ENCODE measurements at regions not wholly inside any gene's neighbourhood (a gene's known extent, or its start where the extent isn't known, plus 50 kb on each side); places are given as distances from the start of the nearest gene placed in this dataset.
A peak's percentile ranks its signal among the peaks of the same experiment; 100 is the strongest.
"Not testable (repeated sequence)": the region's sequence is repeated elsewhere in the genome, so short reads cannot be mapped to it uniquely, and the experiment has no call there.

DNA sequence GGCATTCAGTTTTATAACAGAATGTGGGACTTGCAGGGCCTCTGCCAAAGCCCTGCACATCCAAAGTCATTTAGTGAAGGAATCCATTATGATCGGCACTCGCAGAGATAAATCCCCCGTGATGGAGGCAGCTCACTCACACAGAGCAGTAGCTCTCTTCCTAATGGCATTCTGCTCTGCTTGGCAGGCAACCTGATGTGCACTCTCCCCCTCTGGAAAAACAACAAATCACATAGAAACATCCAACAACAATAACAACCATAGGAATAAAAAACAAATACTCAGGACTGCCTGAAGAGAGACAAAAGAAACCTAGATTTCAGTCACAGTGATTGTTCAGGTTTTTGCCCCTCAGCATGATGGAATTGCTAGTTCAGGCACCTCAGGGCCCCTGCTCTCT is 59.7 kb downstream of the NAA11 start:
- DNase-seq (ENCODE audit: low read depth, low spot score): no peak
- in situ Hi-C loops (cut with HindIII; ENCODE audit: low pct_unique_long_range_greater_than_20kb, low sequenced_read_pairs): no loop called here

DNA sequence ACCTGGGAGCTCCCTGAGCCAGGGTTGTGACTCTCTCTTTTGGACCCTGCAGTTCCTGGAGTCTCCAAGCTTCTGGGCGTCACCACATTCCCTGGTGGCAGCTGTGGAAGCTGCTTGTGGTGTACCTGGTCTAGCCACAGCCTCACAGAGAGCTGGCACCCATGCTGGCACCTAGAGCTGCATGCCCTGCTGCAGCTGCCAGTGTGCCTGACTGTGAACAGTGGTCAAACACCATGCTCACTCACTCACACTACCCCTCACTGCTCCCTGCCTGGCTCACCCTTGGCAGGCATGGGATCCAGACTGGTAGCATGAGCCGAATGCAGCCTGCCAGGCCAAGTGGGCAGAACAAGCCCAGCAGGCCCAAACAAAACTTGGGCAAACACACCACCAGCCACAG is 66.6 kb downstream of the NAA11 start:
- no peak for DNase-seq (ENCODE audit: low read depth, low spot score)
- in situ Hi-C loops (cut with HindIII; ENCODE audit: low pct_unique_long_range_greater_than_20kb, low sequenced_read_pairs): no loop called here

DNA sequence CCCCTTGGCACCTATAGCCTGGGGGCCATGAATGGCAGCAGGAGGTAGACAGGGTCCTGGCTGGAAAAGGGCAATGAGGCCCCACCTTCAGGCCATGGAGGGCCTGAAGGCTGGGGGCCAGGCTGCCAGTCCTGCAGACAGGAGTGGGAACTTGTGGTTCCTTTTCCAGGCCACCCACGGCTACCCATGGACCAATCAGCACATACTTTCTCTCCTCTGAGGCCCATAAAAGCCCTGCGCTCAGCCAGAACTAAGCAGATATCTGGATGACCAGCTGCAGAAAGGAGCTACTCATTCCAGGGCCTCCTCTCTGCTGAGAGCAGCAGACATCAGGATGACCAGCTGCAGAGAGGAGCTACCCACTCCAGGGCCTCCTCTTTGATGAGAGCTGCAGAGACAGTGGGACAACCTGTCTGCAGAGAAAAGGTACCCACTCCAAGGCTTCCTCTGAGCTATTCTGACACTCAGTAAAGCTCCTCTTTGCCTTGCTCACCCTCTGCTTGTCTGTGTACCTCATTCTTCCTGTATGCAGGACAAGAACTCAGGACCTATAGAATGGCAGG is 67.2 kb downstream of the NAA11 start:
- DNase-seq (ENCODE audit: low read depth, low spot score): no peak
- in situ Hi-C loops (cut with HindIII; ENCODE audit: low pct_unique_long_range_greater_than_20kb, low sequenced_read_pairs): no loop called here

DNA sequence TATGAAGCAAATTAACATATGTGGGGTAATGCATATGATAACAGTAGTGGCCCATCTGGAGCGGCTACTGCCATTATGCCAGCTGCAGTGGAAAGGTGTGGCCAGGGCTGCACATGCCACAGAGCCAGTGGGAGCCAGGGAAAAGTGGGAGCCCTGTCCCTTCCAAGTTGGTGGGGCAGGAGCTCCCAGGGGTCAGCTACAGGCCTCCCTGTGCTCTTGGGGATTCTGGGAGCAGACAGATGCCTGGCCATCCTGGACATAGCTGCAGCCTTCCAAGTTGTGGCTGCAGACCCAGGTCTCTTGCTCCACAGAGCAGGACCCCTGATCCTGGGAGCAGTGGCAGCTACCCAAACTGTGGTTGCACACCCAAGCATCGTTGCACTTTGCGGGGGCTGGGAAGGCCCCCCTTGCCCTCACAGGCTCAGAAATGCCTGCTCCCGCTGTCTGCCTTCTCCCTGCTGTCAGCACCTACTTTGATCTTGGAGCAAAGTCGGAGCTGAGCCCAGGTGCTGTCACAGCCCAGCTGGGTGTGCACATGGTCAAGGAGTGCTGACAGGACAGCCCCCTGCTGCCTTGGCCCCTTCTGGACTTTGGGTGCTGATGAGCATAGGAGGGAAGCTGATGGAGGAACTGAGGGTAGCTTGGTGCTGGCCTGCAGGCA is 67.8 kb downstream of the NAA11 start:
- in situ Hi-C loops (cut with HindIII; ENCODE audit: low pct_unique_long_range_greater_than_20kb, low sequenced_read_pairs): no loop called here
- no peak for DNase-seq (ENCODE audit: low read depth, low spot score)

DNA sequence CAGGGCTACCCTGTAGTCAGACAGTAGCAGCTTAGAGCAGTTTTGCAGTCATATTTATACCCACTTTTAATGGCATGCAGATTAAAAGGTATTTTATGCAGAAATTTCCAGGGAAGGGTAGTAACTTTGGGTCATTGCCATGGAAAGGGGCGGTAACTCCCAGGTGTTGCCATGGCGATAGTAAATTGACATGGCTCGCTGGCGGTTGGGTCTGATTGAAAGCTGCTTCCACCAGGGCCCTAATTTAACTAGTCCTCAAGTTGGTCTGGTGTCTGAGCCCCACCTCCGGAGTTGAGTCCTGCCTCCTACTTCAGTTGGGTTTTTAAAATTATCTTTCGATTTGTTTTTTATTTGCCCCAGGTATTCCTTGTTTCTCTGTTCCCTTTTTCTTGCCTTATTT is 70.1 kb downstream of the NAA11 start:
- no peak for DNase-seq (ENCODE audit: low read depth, low spot score)
- in situ Hi-C loops (cut with HindIII; ENCODE audit: low pct_unique_long_range_greater_than_20kb, low sequenced_read_pairs): no loop called here

DNA sequence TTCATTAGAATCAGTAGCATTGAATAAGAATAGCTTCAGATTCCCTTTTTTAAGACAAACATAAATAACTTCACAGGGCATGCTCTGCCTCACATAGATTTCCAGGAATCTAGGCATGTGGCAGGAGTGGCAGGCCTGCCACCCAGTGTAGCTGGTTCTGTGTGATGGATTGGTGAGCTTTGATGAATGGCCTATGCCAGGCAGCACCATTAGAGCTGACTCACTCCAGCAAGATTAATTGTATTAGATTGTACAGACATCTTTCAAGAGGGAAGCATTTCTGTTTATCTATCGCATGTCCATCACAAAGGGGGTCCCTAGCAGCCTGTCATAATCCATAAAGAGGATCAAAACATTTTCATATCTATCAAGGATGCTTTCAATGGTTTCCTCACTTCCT is 71.9 kb downstream of the NAA11 start:
- in situ Hi-C loops (cut with HindIII; ENCODE audit: low pct_unique_long_range_greater_than_20kb, low sequenced_read_pairs): no loop called here
- DNase-seq (ENCODE audit: low read depth, low spot score): no peak

DNA sequence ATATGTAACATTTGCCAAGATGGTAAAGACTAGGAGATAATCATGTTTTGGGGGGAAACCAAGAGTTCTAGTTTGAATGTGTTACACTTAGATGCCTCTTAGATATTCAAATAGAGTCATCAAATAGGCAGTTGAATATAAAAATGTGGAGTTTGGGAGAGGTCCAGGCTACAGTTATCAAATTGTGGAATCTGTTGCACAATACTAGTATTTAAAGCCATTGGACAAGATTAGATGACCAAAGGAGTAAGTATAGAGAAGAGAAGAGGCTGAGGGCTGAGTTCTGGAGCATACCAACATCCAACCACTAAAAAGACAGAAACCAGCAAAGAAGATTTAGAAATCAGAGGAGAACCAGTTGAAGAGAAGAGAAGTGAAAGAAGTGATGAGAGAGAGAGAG is 72.7 kb downstream of the NAA11 start:
- in situ Hi-C loops (cut with HindIII; ENCODE audit: low pct_unique_long_range_greater_than_20kb, low sequenced_read_pairs): no loop called here
- no peak for DNase-seq (ENCODE audit: low read depth, low spot score)

DNA sequence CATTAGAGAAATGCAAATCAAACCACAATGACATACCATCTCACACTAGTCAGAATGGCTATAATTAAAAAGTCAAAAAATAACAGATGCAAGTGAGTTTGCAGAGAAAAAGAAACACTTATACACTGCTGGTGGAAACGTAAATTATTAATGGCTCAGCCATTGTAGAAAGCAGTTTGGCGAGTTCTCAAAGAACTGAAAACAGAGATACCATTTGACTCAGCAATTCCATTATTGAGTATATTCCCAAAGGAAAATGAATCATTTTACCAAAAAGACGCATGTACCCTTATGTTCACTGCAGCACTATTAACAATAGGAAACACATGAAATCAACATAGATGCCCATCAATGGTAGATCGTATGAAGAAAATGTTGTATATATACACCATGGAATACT is 75.0 kb downstream of the NAA11 start:
- in situ Hi-C loops (cut with HindIII; ENCODE audit: low pct_unique_long_range_greater_than_20kb, low sequenced_read_pairs): no loop called here
- DNase-seq (ENCODE audit: low read depth, low spot score): no peak

DNA sequence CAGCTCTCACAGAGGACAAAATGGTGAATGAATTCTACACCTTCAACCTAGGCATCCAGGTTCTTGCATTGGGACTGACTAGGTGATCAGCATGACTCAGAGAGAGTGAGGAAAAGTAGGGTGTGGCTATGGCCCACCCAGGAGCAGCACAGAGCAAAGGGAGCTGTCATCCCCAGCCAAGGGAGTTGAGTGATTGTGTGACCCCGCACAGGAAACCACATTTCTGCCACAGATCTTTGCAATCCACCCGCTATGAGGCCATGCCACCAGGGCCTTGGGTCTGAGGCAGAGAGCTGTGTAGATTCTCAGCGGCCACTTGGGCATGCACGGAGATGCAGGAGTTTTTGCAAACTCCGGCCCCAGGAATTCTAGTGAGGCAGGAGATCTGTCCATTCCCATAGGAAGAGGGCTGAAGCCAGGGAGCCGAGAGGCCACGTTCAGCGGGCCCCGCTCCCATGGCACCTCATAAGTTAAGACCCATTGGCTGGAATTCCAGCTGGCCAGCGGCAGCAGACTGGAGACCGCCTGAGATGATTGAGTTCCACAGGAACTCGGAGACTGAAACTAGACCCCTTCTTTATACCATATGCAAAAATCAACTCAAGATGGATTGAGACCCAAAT is 75.9 kb downstream of the NAA11 start:
- in situ Hi-C loops (cut with HindIII; ENCODE audit: low pct_unique_long_range_greater_than_20kb, low sequenced_read_pairs): no loop called here
- DNase-seq (ENCODE audit: low read depth, low spot score): no peak

DNA sequence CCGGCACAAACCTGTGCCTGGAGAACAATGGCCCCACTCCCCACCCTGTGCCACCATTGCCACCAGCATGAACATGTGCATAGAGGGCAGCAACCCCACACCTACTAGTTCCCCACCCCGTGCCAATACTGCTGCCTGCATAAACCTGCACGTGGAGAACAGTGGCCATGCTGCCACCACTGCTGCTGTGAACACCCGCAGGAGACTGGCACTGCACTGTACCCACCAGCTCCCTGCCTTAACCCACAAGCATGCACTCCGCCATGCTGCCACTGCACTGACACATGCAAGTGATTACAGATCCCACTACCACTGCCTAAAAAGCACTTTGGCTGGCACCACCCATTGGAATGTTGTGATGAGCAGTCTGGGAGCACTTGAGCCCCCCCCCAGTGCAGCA is 77.3 kb downstream of the NAA11 start:
- DNase-seq (ENCODE audit: low read depth, low spot score): no peak
- in situ Hi-C loops (cut with HindIII; ENCODE audit: low pct_unique_long_range_greater_than_20kb, low sequenced_read_pairs): no loop called here

DNA sequence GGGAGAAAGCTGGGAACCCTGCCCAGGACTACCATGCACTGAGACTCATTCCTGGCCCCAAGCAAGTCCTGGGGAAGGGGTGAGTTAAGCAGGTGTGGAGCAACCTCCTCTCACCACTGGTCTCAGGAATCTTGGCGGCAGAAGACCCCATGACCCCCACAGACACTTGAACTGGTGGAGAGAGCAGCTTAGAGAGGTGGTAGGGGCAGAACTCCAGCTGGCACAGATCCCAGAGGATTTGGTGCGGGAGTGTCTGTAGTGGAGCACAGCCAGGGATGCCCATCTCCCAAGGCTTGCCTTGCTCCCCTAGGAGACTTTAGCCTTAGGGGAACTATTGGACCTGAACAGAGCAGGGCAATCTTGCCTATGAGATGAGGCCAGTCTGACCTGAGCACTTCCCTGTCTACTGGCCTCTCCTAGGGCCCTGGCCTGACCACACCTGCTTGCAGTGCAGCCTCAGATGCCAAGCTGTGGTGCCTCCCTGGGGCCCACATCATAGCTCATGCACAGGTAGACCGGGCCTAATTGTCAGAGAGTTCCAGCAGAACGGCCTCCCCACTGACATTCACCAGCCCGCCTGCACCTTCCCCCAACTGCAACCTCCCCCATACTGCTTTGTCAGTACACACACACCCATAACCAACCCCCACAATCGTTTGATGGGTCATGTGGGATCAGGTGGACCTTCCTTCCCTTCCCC is 78.0 kb downstream of the NAA11 start:
- DNase-seq (ENCODE audit: low read depth, low spot score): no peak
- in situ Hi-C loops (cut with HindIII; ENCODE audit: low pct_unique_long_range_greater_than_20kb, low sequenced_read_pairs): no loop called here

DNA sequence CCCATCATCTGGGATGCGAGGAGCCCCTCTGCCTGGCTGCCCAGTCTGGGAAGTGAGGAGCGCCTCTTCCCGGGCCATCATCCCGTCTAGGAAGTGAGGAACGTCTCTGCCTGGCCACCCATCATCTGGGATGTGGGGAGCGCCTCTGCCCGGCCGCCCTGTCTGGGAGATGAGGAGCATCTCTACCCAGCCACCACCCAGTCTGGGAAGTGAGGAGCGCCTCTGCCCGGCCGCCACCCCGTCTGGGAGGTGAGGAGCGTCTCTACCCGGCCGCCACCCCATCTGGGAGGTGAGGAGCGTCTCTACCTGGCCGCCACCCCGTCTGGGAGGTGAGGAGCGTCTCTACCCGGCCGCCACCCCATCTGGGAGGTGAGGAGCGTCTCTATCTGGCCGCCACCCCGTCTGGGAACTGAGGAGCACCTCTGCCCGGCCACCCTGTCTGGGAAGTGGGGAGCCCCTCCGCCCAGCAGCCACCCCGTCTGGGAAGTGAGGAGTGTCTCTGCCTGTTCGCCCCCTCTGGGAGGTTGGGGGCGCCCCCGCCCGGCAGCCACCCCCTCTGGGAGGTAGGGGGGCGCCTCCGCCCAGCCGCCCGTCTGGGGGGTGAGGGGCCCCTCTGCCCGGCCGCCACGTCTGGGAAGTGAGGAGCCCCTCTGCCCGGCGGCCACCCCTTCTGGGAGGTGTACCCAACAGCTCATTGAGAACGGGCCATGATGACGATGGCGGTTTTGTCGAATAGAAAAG is 80.5 kb downstream of the NAA11 start:
- DNase-seq (ENCODE audit: low read depth, low spot score); in situ Hi-C loops (cut with HindIII; ENCODE audit: low pct_unique_long_range_greater_than_20kb, low sequenced_read_pairs): not testable (repeated sequence)

DNA sequence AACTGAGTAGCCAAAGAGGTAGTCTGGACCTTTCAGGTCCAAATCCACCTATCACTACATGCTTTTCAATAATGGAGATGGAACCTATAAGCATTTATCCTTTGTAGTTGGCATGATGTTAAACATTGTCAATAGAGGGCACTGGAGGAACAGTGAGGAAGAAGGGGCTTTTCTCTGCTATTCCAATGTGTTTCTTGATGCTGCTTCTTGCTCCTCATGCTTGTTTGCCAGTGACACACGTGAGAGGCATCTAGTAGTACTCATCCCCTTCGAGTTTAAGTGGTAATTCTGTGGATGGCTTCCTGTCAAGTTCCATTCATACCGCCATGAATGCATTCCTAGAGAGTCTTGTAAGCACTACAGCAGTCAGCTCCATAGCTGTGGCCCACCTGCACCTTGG is 84.0 kb downstream of the NAA11 start:
- in situ Hi-C loops (cut with HindIII; ENCODE audit: low pct_unique_long_range_greater_than_20kb, low sequenced_read_pairs): no loop called here
- peak; percentile 14 for DNase-seq (ENCODE audit: low read depth, low spot score)

DNA sequence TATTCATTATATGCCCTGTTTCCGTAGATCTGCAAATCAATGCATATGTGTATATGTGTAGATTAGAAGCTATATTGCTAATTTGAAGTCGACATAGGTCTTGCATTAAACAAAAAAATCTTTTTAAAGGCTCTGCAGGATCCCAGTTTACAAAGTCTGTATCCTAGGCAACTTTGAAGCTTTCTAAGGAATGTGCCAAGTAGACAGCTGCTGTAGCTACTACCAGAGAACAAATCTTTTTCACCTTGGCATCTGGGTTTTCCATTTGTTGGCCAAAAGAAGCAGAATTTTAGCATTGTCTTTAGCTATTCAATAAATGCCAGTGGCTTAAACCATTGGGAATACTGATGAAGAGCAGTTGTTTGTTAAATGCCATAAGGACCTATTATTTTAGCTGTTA is 88.0 kb downstream of the NAA11 start:
- DNase-seq (ENCODE audit: low read depth, low spot score): no peak
- in situ Hi-C loops (cut with HindIII; ENCODE audit: low pct_unique_long_range_greater_than_20kb, low sequenced_read_pairs): no loop called here

DNA sequence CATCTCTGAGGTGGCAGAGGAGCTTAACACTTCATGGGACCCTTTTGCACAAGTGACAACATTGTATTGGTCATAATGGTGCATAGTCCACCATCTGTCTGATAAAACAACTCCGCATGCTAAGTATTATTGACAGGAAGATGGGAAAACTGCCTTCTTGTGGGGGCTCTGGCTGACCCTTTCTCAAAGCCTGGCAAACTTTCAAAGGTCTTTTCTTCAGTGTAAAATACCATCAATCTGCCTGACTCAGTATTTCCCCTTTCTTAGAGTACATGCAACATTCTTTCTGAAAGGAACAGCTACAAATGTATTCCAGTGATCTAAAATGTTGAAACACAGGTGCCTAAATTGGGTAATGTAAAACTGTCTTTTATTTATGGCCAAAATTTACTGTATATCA is 89.1 kb downstream of the NAA11 start:
- in situ Hi-C loops (cut with HindIII; ENCODE audit: low pct_unique_long_range_greater_than_20kb, low sequenced_read_pairs): no loop called here
- no peak for DNase-seq (ENCODE audit: low read depth, low spot score)

DNA sequence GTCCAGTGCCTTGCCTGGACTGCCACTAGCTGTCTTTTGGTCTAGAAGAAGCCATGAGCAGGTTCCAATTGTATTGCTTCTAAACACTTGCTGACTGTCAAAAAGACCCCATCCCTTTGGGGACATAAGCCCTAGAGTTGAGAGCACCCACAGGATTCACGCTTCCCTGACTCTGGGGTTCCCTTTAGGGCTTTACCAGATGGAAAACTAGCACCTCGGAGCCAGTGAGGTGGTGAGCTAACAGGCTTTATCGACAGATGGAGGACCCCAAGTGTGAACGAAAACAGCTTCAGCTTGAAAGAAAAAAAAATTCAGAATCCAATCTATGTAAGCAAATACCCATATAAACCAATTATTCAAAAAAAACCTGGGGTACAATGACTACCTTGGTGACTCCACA is 90.8 kb downstream of the NAA11 start:
- DNase-seq (ENCODE audit: low read depth, low spot score): no peak
- in situ Hi-C loops (cut with HindIII; ENCODE audit: low pct_unique_long_range_greater_than_20kb, low sequenced_read_pairs): no loop called here

DNA sequence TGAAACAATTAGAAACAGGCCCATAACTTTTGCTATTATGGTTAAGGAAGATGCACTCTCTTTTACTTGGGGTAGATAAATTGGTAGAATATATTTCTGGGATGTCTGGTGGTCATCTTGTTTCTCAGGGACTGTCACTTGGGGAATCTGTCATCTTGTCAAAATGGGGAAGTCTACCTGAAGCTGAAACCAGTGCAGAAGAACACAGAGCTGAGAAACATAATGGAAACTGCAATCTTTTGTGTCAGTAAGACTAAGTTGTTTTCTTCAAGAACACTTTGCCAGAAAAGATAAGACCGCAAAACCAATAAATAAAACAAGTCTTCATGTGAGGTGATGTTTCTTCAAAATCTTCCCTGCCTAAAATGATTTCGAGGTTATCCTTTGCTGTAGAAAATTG is 92.0 kb downstream of the NAA11 start:
- in situ Hi-C loops (cut with HindIII; ENCODE audit: low pct_unique_long_range_greater_than_20kb, low sequenced_read_pairs): no loop called here
- DNase-seq (ENCODE audit: low read depth, low spot score): no peak

DNA sequence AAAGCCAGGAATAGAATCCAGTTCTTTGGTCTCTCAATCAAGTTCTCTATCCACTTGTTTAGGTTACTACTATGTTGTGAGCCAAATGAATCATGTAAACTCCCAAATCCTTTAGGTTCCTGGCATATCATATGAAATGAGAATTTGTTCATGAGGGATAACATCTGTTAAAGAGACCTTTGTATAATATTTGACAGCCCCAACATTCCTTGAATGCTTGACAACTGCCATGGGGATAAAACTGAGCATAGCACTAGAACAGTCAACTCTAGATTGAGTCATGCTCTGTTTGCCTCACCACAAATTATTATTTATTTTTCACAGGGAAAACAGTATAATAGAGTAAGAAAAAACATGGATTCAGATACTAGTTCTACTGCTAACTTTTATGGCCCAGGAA is 93.3 kb downstream of the NAA11 start:
- no peak for DNase-seq (ENCODE audit: low read depth, low spot score)
- in situ Hi-C loops (cut with HindIII; ENCODE audit: low pct_unique_long_range_greater_than_20kb, low sequenced_read_pairs): no loop called here

Measured in SK-MEL-5 (cell line).